SK-N-MC (cell line): ENCODE measurements at regions not wholly inside any gene's neighbourhood (a gene's known extent, or its start where the extent isn't known, plus 50 kb on each side); places are given as distances from the start of the nearest gene placed in this dataset.

Experiments used
- EZH2 ChIP-seq: fragments of 200-600 bp; sonication (generic); IDR thresholded peaks from one replicate; pipeline ENCODE4 v1.6.1; 2017; ENCODE audit warnings: antibody characterized with exemption
- POLR2AphosphoS5 ChIP-seq: IDR thresholded peaks from 2 replicates; pipeline ENCODE4 v1.6.1; 2012; ENCODE audit warnings: mild to moderate bottlenecking, low read depth, low read length, borderline replicate concordance

DNA sequence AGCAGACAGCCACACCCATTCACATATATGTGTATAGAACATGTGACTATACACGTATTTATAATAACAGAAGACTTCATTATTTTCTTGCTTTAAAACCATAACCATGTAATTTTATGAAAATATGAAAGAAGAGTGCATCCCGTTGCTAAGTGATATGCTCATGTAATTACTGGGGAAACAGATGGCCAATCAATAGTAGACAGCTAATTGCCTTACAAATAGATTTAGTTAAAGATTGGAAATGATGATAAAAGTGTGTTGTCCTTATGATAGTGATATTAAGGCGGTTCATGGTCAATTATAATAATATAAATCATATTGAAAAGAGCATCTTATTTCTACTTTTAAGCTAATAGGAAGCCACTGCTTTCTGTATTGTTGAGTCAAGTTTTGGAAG, 95.9 kb downstream of the RFC3 start:
- TF ChIP-seq EZH2 (no peak), POLR2AphosphoS5 (no peak)
